ENCODE measurements at regions not wholly inside any gene's neighbourhood (a gene's known extent, or its start where the extent isn't known, plus 50 kb on each side); places are given as distances from the start of the nearest gene placed in this dataset.
"Not testable (repeated sequence)": the region's sequence is repeated elsewhere in the genome, so short reads cannot be mapped to it uniquely, and the experiment has no call there.

DNA sequence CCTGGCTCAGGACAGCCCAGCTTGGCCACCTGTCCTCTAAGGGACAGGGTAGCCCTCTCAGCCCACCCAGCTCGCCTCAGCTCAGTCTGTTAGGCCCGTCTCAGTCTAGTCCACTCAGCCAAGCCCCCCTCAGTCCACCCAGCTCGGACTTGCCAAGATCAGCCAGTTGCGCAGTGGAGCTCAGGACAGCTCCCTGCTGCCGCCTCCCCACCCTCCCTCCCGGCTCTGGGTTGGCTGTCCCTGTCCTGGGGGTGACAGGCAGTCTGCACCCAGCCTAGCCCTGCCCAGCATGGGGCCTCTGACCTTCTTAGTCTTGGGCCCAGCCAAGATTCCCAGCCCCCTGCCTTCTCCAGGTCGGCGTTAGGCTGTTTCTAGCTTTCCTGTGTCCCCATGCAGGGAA, 196.9 kb downstream of the TMEM121 start:
- TF ChIP-seq, protein P1, sequence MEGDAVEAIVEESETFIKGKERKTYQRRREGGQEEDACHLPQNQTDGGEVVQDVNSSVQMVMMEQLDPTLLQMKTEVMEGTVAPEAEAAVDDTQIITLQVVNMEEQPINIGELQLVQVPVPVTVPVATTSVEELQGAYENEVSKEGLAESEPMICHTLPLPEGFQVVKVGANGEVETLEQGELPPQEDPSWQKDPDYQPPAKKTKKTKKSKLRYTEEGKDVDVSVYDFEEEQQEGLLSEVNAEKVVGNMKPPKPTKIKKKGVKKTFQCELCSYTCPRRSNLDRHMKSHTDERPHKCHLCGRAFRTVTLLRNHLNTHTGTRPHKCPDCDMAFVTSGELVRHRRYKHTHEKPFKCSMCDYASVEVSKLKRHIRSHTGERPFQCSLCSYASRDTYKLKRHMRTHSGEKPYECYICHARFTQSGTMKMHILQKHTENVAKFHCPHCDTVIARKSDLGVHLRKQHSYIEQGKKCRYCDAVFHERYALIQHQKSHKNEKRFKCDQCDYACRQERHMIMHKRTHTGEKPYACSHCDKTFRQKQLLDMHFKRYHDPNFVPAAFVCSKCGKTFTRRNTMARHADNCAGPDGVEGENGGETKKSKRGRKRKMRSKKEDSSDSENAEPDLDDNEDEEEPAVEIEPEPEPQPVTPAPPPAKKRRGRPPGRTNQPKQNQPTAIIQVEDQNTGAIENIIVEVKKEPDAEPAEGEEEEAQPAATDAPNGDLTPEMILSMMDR (IDR thresholded peaks at IDR 0.05) = not testable (repeated sequence)
- not testable (repeated sequence) for TF ChIP-seq POLR2A (IDR thresholded peaks at IDR 0.05)

Measured in heart left ventricle (tissue), 13 donors.